DMS114 treated with DMSO at 0.1 percent for 48 hours (cell line): ENCODE measurements at regions not wholly inside any gene's neighbourhood (a gene's known extent, or its start where the extent isn't known, plus 50 kb on each side); places are given as distances from the start of the nearest gene placed in this dataset.
"Not testable (repeated sequence)": the region's sequence is repeated elsewhere in the genome, so short reads cannot be mapped to it uniquely, and the experiment has no call there.

ENCODE experiments used
- DNase-seq: peaks from one replicate; lab custom pipeline; 2025; ENCODE audit not compliant: unreplicated experiment; lab: John Stamatoyannopoulos, UW

DNA sequence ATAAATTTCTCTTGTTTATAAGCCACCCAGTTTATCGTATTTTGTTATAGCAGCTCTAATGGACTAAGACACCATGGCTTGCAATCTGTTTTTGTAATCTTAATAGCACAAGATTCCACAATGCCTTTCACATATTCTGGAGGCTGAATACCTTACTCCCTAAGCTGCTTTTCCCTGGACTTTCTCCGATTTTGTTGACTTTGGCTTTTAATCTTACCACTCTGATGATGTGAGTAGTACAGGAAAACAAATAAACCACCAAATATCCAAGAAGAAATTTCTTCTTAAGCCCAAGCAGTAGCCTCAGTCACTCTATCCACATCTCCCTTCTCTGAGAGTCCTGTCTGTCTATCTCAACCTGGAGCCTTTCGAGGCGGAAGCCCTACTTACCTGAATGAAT is 838.6 kb downstream of the LTN1 start:
- DNase-seq: no peak

DNA sequence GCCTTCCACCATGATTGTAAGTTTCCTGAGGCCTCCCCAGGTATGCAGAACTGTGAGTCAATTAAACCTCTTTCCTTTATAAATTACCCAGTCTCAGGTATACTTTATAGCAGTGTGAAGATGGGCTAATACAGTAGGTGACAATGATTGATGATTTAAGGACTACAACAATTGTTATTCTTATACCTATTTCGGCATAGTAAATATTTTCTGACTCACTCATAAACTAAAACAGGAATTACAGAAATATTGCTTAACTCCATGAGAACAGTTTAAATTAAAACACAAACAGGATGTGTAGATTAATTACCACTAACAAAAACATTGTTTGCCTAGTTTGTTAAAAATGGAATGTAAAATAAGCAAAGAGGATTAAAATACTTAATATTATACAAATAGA is 839.9 kb downstream of the LTN1 start:
- no peak for DNase-seq

DNA sequence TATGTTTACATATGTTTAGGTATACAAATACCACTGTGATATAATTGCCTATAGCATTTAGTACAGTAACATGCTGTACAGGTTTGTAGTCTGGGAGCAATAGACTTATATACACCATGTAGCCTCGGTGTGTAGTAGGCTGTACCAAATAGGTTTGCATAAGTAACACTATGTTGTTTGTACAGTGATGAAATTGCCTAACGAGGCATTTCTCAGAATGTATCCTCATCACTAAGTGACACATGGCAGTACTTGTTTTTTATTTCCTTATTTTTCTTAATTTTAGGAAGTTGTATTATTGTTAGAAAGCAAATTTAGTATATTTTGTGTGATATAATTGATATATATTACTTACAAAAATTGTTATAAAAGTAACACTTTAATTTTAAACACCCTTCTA is 840.9 kb downstream of the LTN1 start:
- no peak for DNase-seq

DNA sequence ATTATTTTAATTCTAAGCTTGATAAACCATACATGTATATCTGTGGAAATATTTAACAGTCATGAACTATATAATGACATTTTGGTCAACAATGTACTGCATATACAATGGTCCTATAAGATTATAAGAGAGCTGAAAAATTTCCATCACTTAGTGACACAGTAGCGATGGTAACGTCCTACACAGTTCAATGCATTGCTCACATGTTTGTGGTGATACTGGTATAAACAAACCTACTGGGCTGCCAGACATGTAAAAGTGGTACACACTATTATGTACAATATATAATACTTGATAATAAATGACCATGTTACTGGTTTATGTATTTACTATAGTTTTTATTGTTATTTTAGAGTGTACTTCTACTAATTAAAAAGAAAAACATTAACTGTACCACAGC is 841.9 kb downstream of the LTN1 start:
- no peak for DNase-seq

DNA sequence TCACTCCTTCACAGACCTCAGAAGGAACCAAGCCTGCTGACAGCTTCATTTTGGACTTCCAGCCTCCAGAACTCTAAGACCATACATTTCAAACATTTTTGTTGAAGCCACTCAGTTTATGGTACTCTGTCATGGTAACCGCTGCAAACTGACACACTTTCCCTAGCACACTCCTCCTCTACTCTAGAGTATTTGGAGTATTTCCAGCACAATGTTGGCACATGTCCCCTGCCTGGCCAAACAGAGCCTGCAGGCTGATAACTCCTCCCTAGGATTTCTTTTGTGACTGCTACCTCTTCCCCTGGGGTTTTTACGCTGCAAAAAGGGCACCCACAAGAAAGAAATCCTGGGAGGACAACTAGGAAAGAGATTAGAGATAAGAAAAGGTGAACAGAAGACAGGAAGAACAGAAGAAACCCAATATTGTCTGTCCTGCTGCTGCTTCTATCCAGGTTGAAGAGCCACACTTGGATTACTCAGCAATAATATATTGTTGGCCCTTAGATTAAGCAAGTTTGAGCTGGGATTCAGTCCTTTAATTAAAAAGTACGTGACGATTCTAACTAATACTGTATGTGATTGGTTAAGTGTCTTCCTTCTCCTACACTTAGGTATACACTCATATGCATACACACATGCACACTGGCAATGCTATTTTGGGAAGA is 844.1 kb downstream of the LTN1 start:
- no peak for DNase-seq

DNA sequence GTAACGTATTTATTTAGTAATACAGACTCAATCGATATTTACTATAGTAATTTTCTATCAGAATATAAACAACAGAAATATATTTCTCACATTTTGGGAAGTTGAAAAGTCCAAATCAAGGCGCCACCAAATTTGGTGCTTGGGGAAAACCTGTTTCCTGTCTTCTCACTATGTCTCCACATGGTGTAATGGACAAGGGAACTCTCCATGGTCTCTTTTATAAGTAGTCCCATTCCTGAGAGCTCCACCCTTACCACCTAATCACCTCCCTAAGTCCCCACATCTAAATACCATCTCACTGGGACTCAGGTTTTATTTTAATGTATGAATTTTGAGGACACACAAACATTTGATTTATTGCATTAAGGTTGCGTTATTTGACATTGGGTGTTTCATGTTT is 848.0 kb downstream of the LTN1 start:
- DNase-seq: no peak

DNA sequence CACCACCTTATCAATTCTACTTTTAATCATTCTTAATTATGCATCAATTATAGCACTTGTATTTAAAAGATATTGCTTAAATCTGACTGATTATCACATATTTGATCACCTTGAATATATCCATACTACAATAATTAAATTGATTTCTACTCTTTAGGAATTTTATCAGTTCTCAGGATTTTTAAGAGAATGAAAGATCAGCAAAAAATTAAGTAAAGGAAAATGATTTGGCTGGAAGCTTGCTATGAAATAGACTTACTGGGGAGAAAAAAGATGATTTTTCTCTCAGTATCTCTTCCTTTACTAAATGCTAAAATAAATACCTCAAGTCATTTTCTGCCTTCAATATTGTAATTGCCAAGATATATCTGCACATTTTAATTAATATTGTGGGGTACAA is 848.6 kb downstream of the LTN1 start:
- no peak for DNase-seq

DNA sequence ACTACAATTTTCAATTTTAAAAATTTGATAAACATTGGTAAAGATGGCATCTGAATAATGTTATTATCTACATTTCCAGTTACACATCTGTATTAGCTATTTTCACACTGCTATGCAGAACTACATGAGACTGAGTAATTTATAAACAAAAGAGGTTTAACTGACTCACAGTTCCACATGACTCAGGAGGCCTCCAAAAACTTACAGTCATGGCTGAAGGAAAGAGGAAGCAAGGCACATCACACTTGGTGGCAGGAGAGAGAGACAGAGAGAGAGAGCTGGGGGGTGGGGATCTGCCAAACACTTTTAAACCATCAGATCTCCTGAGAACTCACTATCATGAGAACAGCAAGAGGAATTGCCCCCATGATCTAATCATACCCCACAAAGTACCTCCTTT is 850.0 kb downstream of the LTN1 start:
- DNase-seq: no peak

DNA sequence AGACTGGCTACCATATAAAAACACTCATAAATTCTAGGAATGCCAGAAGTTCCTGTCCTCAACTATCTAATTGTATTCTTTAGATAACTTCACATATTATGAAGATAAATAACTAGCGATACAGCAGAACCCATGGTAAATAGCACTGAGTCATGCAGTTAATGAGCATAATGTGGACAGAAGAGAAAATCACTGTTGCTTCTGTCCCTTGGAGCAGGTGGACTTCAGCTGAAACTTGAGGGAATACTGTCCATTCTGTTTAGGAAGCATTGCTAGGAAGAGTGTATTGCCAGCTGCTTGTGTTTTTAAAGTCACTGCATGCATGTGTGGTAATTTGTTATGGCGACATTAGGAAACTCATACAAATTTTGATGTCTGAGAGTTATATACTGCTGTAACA is 854.4 kb downstream of the LTN1 start:
- DNase-seq: no peak

DNA sequence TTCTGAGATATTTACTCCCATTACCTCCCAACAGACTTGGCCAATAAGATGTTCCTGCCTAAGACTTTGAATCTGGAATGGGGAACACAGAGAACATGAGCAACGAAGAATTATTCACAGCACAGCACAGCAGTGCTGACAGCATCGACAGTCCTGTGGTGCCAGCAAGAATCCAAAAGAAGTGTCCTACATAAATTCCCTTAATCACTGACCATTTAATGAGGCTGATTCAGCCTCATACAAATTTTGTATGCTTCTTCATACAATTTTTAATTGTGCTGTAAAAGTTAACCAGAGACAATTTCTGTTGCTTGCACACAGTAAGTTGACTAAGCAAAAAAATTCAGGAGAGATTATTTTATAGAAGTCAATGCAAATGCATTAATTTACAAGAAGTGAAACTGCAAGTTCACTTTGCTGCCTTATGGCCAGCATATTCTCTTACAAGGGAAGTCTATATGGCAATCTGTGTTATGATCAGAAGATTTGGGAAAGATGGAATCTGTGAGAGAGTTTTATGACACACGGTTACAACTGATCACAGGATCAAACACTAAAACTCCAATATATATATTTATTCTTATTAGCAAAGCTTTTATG is 855.9 kb downstream of the LTN1 start:
- DNase-seq: no peak

DNA sequence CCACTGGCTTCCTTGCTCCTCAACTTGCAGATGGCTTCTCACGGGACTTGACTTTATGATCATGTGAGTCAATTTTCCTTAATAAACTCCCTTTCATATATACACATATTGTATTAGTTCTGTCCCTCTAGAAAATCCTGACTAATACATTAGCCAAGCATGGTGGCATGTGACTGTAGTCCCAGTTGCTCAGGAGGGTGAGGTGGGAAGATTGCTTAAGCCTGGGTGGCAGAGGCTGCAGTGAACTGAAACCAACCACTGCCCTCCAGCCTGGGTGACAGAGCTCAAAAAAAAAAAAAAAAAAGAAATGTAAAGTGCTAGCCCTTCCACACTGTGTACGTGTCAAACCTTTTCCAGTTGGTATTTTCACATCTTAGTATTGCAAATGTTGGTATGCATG is 857.0 kb downstream of the LTN1 start:
- no peak for DNase-seq

DNA sequence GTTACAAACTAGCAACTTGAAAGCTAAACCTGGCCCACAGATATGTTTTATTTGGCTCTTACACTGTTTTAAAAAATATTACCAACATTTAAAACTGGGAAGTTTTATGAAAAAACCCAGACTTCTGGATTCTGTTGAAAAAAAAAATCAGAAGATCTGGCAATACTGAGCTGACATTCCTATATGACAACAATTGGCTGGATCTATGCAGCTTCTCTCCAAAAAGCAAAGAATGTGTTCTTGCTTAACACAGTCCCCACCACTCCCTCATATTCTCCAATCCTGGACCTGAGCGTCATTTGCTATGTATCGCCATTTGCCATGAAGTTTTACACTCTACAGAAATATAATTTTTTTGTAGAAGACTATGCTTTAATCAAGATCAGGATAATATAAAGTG is 859.6 kb downstream of the LTN1 start:
- no peak for DNase-seq

DNA sequence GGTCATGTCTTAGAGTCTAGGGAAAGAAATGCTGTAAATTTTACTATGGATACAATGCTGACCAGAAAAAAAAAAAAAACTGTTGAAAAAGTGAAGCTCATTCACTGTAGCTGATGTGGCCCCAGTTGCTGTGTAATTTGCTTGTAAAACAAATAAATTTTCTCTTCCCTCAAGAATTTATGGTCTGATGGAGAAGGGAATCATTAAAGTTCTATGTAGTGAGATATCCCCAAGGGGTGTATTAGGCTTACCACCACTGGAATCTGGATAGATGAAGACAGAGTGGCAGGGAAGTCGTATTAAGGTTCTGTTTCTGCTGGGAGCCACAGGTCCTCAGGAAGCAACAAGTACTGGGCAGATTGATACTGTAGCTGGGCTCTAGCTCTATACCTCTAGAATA is 860.0 kb downstream of the LTN1 start:
- DNase-seq: no peak

DNA sequence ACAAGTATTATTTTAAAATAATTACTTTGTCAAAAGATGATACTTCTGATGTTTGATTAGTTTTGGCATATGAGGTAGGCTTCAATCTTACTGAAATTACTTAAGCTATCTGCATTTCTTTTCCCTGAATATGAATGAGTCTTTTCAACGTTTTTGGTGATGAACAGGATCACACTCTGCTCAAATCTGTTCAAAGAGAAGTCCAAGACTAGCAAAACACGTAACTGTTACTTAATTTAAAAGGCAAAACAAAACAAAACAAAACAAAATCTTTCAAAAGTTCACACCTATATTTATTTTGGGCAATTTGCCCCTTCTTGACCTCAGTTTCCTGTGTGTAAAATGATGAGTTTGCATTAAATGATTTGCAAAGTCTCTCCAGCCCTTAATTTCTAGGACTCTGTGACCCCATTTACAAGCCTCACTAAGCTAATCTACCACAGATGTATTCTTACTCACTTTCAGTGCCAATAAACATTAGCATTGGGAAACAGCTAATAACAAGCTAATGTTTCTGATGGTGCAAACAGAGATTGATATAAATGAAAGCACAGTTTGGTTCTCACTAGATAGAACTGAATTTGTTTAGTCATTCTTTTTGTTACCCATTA is 865.4 kb downstream of the LTN1 start:
- no peak for DNase-seq

DNA sequence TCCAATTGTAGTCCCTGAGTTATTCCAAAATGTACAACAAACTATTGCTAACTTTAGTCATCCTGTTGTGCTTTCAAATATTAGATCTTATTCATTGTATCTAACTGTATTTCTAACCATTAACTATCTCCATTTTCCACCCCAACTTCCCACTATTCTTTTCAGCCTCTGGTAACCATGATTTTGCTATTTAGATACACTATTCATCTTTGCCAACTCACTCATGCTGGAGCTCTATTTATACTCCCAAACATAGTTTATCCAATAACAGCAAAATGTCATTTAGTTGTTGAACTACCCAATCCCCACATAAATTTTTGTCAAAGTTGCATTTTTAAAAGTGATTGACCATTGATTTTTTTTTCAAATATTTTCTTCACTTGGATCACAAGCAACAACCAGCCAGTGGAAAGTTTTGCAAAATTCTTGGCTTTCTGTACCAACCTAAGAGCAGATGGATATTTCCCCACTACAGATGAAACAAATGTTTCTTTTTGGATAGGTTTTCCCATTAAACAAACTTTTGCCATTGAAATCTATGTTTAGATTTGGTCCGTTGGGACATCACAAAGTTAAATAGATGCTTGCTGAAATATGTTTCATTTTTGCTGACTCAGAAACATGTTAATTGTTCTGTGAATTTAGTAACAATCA is 866.0 kb downstream of the LTN1 start:
- no peak for DNase-seq

DNA sequence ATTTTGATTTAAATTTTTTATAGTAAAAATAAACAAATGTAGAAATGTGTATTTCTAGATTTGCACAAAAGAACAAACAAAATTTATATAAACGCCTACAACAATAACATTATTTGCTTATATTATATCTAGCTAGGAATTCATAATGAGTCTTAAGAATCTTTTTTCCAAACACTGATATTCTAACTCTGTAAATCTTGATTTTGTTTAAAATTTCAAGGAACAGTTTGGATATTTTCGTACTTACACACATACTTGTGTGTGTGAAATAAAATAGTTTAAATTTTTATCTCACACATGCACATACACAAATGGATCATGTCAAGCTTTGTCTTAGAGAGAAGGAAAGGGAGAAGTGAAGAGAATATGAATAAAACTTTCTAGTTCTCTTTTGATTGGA is 868.1 kb downstream of the LTN1 start:
- no peak for DNase-seq

DNA sequence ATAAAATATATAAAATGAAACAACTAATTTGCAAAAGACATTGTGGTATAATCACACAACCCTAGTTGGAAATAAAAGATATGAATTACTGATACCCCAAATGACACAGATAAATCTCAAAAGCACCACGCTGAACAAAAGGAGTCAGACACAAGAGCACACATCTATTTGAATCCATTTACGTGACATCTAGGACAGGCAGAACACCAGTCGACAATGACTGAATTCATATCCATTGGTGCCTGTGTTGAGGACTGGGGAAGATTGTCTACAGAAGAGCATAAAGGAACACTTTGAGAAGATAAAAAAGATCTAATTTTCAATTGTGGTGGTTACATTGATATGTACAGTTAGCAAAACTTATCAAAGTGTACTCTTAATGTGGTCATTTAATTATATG is 874.1 kb downstream of the LTN1 start:
- no peak for DNase-seq

DNA sequence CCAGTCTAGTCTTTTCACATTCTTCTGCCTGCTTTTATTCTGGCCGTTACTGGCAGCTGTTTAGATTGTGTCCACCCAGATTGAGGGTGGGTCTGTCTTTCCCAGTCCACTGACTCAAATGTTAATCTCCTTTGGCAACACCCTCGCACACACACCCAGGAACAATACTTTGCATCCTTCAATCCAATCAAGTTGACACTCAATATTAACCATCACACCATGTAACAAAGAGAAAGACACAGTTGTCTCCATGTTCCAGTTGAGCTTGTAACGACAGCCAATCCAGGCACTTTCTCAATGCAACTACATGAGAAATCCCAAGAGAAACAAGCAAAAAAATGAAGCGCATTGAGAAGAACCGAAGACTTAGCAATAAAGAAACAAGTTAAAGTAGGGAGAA is 877.7 kb downstream of the LTN1 start:
- DNase-seq: not testable (repeated sequence)

DNA sequence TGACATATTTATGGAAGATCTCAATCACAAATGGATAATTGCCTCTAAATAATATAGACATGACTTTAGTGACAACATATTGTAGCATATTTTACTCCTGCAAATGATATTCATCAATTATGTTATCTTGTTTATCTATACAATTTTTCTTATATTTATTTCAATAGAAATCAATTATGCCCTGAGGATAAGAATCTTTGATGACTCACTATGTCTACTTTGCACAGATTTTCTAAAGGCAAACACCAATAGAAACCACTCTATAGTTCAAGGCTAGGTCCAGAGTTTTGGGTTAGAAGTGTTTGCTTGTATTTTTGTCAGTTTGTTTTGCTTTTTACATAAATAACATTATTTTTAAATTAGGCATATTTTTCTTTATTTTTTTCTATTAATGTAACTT is 879.0 kb downstream of the LTN1 start:
- DNase-seq: no peak

DNA sequence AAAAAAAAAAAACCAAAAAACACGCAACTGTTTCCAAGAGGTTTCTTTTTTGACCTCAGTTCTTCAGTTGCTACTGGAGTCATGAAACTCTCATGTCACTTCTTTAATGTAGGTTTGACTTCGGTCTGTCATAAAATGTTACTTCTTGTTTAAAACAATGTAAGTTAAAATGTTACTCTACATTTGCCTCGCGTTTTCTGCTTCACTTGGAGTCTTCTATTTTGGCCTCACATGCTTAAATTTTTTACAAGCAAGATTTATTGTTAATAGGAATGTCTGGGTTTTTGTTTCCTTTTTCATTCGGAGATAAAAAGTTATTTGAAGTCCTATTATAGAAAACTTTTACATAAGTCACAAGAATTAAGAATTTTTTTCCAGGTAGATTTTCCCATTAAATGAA is 880.2 kb downstream of the LTN1 start:
- DNase-seq: no peak

DNA sequence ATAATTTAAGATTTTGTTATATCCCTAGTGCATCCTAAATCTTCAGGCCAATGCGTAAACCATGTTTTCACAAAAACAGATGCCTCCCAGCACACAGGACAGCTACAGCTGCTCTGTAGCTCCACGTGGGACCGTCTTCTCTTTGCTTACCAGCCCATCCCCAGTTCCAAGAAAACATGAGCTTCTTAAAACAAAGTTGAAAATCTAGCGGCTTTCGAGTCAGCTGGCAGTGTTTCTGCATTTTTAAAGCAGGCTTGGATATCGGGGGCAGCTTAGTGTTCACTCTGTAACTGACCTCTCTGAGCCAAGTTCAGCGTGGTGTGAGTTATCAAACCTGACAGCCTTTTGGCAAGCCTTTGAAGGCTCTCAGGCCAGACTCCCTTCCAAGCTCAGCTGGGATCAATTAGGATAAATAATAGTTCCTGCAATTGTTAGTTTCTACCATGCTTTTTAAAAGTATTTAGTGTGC is 881.5 kb downstream of the LTN1 start:
- no peak for DNase-seq

DNA sequence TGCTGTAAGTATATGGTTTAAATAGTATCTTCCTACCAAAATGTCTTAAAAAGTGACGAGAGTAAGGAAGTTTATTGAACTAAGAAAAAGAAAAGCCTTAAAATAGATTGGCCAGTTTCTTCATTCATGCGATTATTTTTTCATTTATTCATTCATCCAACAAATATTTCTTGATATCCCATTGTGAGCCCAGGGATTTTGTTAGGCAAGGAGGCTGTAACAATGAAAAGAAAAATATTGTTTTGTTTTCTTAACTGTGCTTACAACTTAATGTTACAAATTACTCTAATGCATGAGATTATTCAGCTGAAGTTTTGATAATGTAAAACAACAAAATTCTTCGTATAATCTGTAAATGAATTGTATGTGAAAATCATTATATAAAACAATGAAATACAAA is 882.0 kb downstream of the LTN1 start:
- no peak for DNase-seq
